A549 (cell line): ENCODE measurements at regions not wholly inside any gene's neighbourhood (a gene's known extent, or its start where the extent isn't known, plus 50 kb on each side); places are given as distances from the start of the nearest gene placed in this dataset.

Experiments
- JUNB ChIP-seq: fragments of >200 bp; sonication (Bioruptor Twin); formaldehyde crosslinking; IDR thresholded peaks from 2 replicates; pipeline ENCODE4 v1.6.1; 2016
- MYC ChIP-seq: IDR thresholded peaks from 2 replicates; pipeline ENCODE4 v1.6.1; 2012; ENCODE audit warnings: mild to moderate bottlenecking, inconsistent platforms, low read length, improper control_type of control experiment, borderline replicate concordance
- POLR2A ChIP-seq: IDR thresholded peaks from 2 replicates; pipeline ENCODE4 v1.6.1; 2012; ENCODE audit warnings: mild to moderate bottlenecking, low read length
- RAD21 ChIP-seq, 2 experiments: fragments of >200 bp in 1 of 2; sonication (Bioruptor Twin) in 1 of 2; formaldehyde crosslinking in 1 of 2; IDR thresholded peaks in 1 of 2; conservative IDR thresholded peaks in 1 of 2; 2 replicates in 1 of 2; 3 replicates in 1 of 2; pipeline ENCODE4 v1.6.1; 2012 to 2018; ENCODE audit warnings: inconsistent platforms in 1 of 2
- TP53 ChIP-seq: fragments of 250-450 bp; sonication (Bioruptor Pico); IDR thresholded peaks from 2 replicates; pipeline ENCODE4 v1.5.0; 2021; ENCODE audit warnings: mild to moderate bottlenecking, moderate library complexity
- ZC3H11A ChIP-seq: fragments of 450-650 bp; IDR thresholded peaks from 2 replicates; pipeline ENCODE4 v1.6.1; 2014; ENCODE audit warnings: antibody characterized with exemption, mild to moderate bottlenecking
- ZNF302 ChIP-seq: fragments of 250-450 bp; sonication (Bioruptor Pico); IDR thresholded peaks from 2 replicates; pipeline ENCODE4 v1.9.0; 2021; ENCODE audit warnings: inconsistent platforms, mild to moderate bottlenecking, moderate library complexity
- TF ChIP-seq, protein P1 (sequence below): fragments of >200 bp; sonication (Bioruptor Twin); formaldehyde crosslinking; IDR thresholded peaks from 3 replicates; pipeline ENCODE4 v1.5.1; 2016
- TF ChIP-seq, protein P2 (sequence below): fragments of >200 bp; sonication (Bioruptor Twin); formaldehyde crosslinking; IDR thresholded peaks from 3 replicates; pipeline ENCODE4 v1.6.1; 2016

DNA sequence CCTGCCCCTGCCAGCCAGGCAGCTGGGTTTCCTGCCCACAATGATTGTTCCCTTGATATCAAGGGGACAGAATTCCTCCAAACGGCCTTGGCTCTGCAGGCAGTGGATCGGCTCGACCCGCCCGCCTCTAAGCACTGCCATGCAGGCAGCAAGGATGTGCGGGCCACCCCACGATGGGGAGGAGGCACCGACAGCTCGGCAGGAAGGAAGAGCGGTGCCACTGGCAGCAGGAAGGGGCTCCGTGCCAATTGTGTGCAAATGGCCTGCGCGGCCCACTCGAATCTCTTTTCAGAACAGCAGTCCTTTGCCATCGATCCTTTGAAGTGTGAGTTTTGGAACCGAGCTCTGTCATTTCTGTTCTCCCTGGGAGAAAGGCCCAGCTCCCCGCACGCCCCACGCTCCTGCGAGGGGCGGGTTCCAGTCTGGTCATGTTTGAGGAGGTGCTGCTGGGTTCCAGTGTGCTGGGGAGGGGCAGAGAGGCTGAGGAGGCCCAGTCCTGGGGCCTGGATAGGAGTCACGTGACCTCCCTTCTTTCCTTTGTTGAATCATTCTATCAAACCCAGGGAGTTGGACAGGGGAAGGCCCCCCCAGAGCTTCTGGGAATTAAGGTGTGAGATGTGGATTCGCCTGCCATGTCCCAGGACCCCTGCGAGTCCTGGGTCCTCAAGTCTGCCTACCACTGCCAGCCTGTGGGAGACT is 406.0 kb downstream of the CTTN start:
- TF ChIP-seq, protein P1, sequence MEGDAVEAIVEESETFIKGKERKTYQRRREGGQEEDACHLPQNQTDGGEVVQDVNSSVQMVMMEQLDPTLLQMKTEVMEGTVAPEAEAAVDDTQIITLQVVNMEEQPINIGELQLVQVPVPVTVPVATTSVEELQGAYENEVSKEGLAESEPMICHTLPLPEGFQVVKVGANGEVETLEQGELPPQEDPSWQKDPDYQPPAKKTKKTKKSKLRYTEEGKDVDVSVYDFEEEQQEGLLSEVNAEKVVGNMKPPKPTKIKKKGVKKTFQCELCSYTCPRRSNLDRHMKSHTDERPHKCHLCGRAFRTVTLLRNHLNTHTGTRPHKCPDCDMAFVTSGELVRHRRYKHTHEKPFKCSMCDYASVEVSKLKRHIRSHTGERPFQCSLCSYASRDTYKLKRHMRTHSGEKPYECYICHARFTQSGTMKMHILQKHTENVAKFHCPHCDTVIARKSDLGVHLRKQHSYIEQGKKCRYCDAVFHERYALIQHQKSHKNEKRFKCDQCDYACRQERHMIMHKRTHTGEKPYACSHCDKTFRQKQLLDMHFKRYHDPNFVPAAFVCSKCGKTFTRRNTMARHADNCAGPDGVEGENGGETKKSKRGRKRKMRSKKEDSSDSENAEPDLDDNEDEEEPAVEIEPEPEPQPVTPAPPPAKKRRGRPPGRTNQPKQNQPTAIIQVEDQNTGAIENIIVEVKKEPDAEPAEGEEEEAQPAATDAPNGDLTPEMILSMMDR = no peak
- TF ChIP-seq ZC3H11A = no peak
- TF ChIP-seq ZNF302 = no peak
- no peak for TF ChIP-seq MYC
- TF ChIP-seq, protein P2, sequence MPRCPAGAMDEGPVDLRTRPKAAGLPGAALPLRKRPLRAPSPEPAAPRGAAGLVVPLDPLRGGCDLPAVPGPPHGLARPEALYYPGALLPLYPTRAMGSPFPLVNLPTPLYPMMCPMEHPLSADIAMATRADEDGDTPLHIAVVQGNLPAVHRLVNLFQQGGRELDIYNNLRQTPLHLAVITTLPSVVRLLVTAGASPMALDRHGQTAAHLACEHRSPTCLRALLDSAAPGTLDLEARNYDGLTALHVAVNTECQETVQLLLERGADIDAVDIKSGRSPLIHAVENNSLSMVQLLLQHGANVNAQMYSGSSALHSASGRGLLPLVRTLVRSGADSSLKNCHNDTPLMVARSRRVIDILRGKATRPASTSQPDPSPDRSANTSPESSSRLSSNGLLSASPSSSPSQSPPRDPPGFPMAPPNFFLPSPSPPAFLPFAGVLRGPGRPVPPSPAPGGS = no peak
- no peak for TF ChIP-seq JUNB
- no peak for TF ChIP-seq RAD21 (conservative IDR thresholded peaks at IDR 0.05 in 1 of 2, IDR thresholded peaks at IDR 0.05 in 1 of 2)
- no peak for TF ChIP-seq POLR2A
- TF ChIP-seq TP53 (CRISPR knock-in tag) = no peak
